ENCODE measurements at regions not wholly inside any gene's neighbourhood (a gene's known extent, or its start where the extent isn't known, plus 50 kb on each side); places are given as distances from the start of the nearest gene placed in this dataset.
A peak's percentile ranks its signal among the peaks of the same experiment; 100 is the strongest.

- Mint-ChIP-seq H3K27me3 (ENCODE audit: insufficient read depth) (no peaks in the 10 kb centered on the region), H3K27ac (no peak overlapping the region), H3K4me1 (peaks cover 3% of the 10 kb centered on the region), H3K4me3 (no peak overlapping the region), H3K36me3 (ENCODE audit: low read depth) (no peaks in the 10 kb centered on the region), H3K9me3 (no peaks in the 10 kb centered on the region)
- WGBS, 2 experiments (ENCODE audit: insufficient coverage in 1 of 2, insufficient read length in 1 of 2): 92 to 95% methylated on average over 8 to 10 of the region's 10 CpGs
- Histone ChIP-seq H3K9me3 (ENCODE audit: control insufficient read depth, low read length) (no peaks in the 10 kb centered on the region), H3K27me3 (ENCODE audit: control insufficient read depth, insufficient read depth, low read length, poor library complexity, severe bottlenecking) (no peaks in the 10 kb centered on the region), H3K4me3 (ENCODE audit: low read length) (no peak overlapping the region), H3K4me1 (ENCODE audit: control insufficient read depth, insufficient read depth, low read length) (no peaks in the 10 kb centered on the region), H3K27ac (ENCODE audit: low read depth, low read length) (no peak overlapping the region), H3K36me3 (ENCODE audit: control insufficient read depth, insufficient read depth, low read length) (no peaks in the 10 kb centered on the region), H3K9ac (ENCODE audit: extremely low read depth, low read length, poor library complexity, severe bottlenecking) (no peak overlapping the region)
- no peak for TF ChIP-seq CTCF (conservative IDR thresholded peaks at IDR 0.05)
- no peak for DNase-seq
Measured at GRCh38 chr13:110062077-110062776, 244.7 kb downstream of the COL4A1 start.

DNA sequence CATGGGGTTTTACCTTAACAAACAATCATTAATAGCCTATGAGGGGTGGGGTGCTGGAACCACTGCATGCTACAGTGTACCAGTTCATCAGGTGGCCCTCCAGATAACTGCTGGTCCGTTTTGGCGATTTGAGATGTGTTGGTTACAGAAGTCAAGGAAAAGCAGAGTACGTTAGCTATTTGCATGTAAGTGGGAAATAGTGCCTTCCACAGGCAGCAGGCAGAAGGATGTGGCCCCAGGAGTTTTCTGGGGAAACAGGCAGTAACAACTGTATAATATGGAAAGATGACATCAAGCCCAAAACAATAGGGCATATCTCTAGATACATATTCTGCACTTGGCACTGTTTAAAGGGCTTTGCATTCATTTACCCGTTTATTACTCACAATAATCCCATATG lies 245.7 kb downstream of the COL4A1 start:
- Histone ChIP-seq H3K9me3 (ENCODE audit: control insufficient read depth, low read length) (no peaks in the 10 kb centered on the region), H3K4me3 (ENCODE audit: low read length) (no peak overlapping the region), H3K36me3 (ENCODE audit: control insufficient read depth, insufficient read depth, low read length) (no peaks in the 10 kb centered on the region), H3K27me3 (ENCODE audit: control insufficient read depth, insufficient read depth, low read length, poor library complexity, severe bottlenecking) (no peaks in the 10 kb centered on the region), H3K27ac (ENCODE audit: low read depth, low read length) (no peak overlapping the region), H3K9ac (ENCODE audit: extremely low read depth, low read length, poor library complexity, severe bottlenecking) (no peak overlapping the region), H3K4me1 (ENCODE audit: control insufficient read depth, insufficient read depth, low read length) (no peaks in the 10 kb centered on the region)
- Mint-ChIP-seq H3K9me3 (no peaks in the 10 kb centered on the region), H3K36me3 (ENCODE audit: low read depth) (no peaks in the 10 kb centered on the region), H3K27me3 (ENCODE audit: insufficient read depth) (no peaks in the 10 kb centered on the region), H3K27ac (no peak overlapping the region), H3K4me3 (no peak overlapping the region), H3K4me1 (peaks cover 3% of the 10 kb centered on the region)
- no peak for DNase-seq
- WGBS, 2 experiments (ENCODE audit: insufficient coverage in 1 of 2, insufficient read length in 1 of 2): 90 to 100% methylated on average over 3 to 4 of the region's 4 CpGs
- peak; percentile 38 for TF ChIP-seq CTCF (conservative IDR thresholded peaks at IDR 0.05)

- Mint-ChIP-seq H3K27ac (peak overlapping the region; percentile 16), H3K4me1 (peaks cover 3% of the 10 kb centered on the region), H3K4me3 (no peak overlapping the region), H3K9me3 (no peaks in the 10 kb centered on the region), H3K36me3 (ENCODE audit: low read depth) (no peaks in the 10 kb centered on the region), H3K27me3 (ENCODE audit: insufficient read depth) (no peaks in the 10 kb centered on the region)
- no peak for TF ChIP-seq CTCF (conservative IDR thresholded peaks at IDR 0.05)
- no peak overlapping the region for H3K4me3 ChIP-seq (ENCODE audit: low read length)
- no peaks in the 10 kb centered on the region for H3K9me3 ChIP-seq (ENCODE audit: control insufficient read depth, low read length)
- no peaks in the 10 kb centered on the region for H3K27me3 ChIP-seq (ENCODE audit: control insufficient read depth, insufficient read depth, low read length, poor library complexity, severe bottlenecking)
- H3K36me3 ChIP-seq (ENCODE audit: control insufficient read depth, insufficient read depth, low read length): no peaks in the 10 kb centered on the region
- H3K27ac ChIP-seq (ENCODE audit: low read depth, low read length): no peak overlapping the region
- DNase-seq: no peak
- no peak overlapping the region for H3K9ac ChIP-seq (ENCODE audit: extremely low read depth, low read length, poor library complexity, severe bottlenecking)
- WGBS, 2 experiments (ENCODE audit: insufficient coverage in 1 of 2, insufficient read length in 1 of 2): 90 to 97% methylated on average over 6 to 9 of the region's 9 CpGs
- H3K4me1 ChIP-seq (ENCODE audit: control insufficient read depth, insufficient read depth, low read length): no peaks in the 10 kb centered on the region
Measured at GRCh38 chr13:110057052-110057451, 249.9 kb downstream of the COL4A1 start.
